HG03175 (cell line): ENCODE measurements at regions not wholly inside any gene's neighbourhood (a gene's known extent, or its start where the extent isn't known, plus 50 kb on each side); places are given as distances from the start of the nearest gene placed in this dataset.

Source experiments
- ATAC-seq: cut with Tn5 transposase; IDR thresholded peaks from one replicate; pipeline ENCODE4 v1.9.1; 2021; ENCODE audit warnings: mild to moderate bottlenecking, moderate library complexity; ENCODE audit not compliant: unreplicated experiment

GRCh38 chr1:82640352-82640751, 839.6 kb downstream of the ADGRL2 start:
- no peak for ATAC-seq

- no peak for ATAC-seq
These were observed 833.5 kb downstream of the ADGRL2 start for GRCh38 chr1:82634266-82634665.

- no peak for ATAC-seq
These were observed 831.4 kb downstream of the ADGRL2 start for GRCh38 chr1:82632155-82632554.

- no peak for ATAC-seq
These were observed 828.2 kb downstream of the ADGRL2 start for GRCh38 chr1:82628887-82629286.

- no peak for ATAC-seq
These were observed 824.8 kb downstream of the ADGRL2 start for GRCh38 chr1:82625537-82625936.

- ATAC-seq, result no peak
These were observed 820.3 kb downstream of the ADGRL2 start for GRCh38 chr1:82621076-82621475.

GRCh38 chr1:82614090-82614489, 813.4 kb downstream of the ADGRL2 start:
- ATAC-seq, result no peak

GRCh38 chr1:82612986-82613385, 812.3 kb downstream of the ADGRL2 start:
- ATAC-seq, result no peak

- ATAC-seq, result no peak
These were observed 805.8 kb downstream of the ADGRL2 start for GRCh38 chr1:82606546-82606945.

GRCh38 chr1:82604524-82604923, 803.8 kb downstream of the ADGRL2 start:
- ATAC-seq, result no peak

GRCh38 chr1:82600314-82600713, 799.6 kb downstream of the ADGRL2 start:
- ATAC-seq, result no peak

- no peak for ATAC-seq
These were observed 798.1 kb downstream of the ADGRL2 start for GRCh38 chr1:82598812-82599211.

- ATAC-seq, result no peak
These were observed 797.6 kb downstream of the ADGRL2 start for GRCh38 chr1:82598337-82598736.

- ATAC-seq, result no peak
These were observed 796.9 kb downstream of the ADGRL2 start for GRCh38 chr1:82597649-82598048.

- no peak for ATAC-seq
These were observed 796.4 kb downstream of the ADGRL2 start for GRCh38 chr1:82597141-82597540.

GRCh38 chr1:82593561-82593960, 792.8 kb downstream of the ADGRL2 start:
- no peak for ATAC-seq

- ATAC-seq, result no peak
These were observed 788.9 kb downstream of the ADGRL2 start for GRCh38 chr1:82589588-82589987.

- no peak for ATAC-seq
These were observed 786.6 kb downstream of the ADGRL2 start for GRCh38 chr1:82587371-82587770.

- ATAC-seq, result no peak
These were observed 785.7 kb downstream of the ADGRL2 start for GRCh38 chr1:82586473-82586872.

- no peak for ATAC-seq
These were observed 781.6 kb downstream of the ADGRL2 start for GRCh38 chr1:82582347-82582746.

- ATAC-seq, result no peak
These were observed 777.5 kb downstream of the ADGRL2 start for GRCh38 chr1:82578086-82578726.

GRCh38 chr1:82567348-82567747, 766.6 kb downstream of the ADGRL2 start:
- ATAC-seq, result no peak

GRCh38 chr1:82565546-82565945, 764.8 kb downstream of the ADGRL2 start:
- no peak for ATAC-seq
